ENCODE measurements at regions not wholly inside any gene's neighbourhood (a gene's known extent, or its start where the extent isn't known, plus 50 kb on each side); places are given as distances from the start of the nearest gene placed in this dataset.

DNA sequence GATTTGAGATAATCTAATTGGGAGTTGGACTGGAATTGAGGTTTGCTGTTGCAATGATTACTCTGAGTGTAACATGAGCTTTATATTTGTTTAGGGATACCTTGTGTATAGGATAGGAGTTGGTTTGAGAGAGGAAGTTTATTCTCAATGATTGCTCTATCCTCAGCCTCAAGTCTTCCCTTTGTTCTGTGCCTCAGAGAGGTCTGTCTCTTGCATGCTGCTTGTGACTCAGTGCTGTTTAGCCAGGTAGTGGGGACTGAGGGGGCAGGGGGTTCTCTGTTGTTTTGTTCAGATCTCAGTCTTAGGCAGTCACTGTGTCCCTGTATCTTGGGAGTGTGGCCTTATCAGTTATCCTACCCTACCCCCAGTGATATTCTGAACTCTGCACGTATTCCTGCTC is 192.1 kb downstream of the SPATA31D1 start (continued):
- TF ChIP-seq ZNF253 (CRISPR knock-in tag; conservative IDR thresholded peaks at IDR 0.05) (no peak), ZFP1 (CRISPR knock-in tag; IDR thresholded peaks at IDR 0.05) (no peak), CBX3 (IDR thresholded peaks at IDR 0.05; ENCODE audit: borderline replicate concordance in 1 of 2, low read length in 2 of 2) (no peak), MCM7 (IDR thresholded peaks at IDR 0.05) (no peak), ZSCAN29 (IDR thresholded peaks at IDR 0.05) (no peak), ZNF695 (CRISPR knock-in tag; IDR thresholded peaks at IDR 0.05) (no peak), BACH1 (tag; IDR thresholded peaks at IDR 0.05) (no peak)
- TF ChIP-seq, protein P1, sequence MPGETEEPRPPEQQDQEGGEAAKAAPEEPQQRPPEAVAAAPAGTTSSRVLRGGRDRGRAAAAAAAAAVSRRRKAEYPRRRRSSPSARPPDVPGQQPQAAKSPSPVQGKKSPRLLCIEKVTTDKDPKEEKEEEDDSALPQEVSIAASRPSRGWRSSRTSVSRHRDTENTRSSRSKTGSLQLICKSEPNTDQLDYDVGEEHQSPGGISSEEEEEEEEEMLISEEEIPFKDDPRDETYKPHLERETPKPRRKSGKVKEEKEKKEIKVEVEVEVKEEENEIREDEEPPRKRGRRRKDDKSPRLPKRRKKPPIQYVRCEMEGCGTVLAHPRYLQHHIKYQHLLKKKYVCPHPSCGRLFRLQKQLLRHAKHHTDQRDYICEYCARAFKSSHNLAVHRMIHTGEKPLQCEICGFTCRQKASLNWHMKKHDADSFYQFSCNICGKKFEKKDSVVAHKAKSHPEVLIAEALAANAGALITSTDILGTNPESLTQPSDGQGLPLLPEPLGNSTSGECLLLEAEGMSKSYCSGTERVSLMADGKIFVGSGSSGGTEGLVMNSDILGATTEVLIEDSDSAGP (CRISPR knock-in tag; IDR thresholded peaks at IDR 0.05) = no peak

DNA sequence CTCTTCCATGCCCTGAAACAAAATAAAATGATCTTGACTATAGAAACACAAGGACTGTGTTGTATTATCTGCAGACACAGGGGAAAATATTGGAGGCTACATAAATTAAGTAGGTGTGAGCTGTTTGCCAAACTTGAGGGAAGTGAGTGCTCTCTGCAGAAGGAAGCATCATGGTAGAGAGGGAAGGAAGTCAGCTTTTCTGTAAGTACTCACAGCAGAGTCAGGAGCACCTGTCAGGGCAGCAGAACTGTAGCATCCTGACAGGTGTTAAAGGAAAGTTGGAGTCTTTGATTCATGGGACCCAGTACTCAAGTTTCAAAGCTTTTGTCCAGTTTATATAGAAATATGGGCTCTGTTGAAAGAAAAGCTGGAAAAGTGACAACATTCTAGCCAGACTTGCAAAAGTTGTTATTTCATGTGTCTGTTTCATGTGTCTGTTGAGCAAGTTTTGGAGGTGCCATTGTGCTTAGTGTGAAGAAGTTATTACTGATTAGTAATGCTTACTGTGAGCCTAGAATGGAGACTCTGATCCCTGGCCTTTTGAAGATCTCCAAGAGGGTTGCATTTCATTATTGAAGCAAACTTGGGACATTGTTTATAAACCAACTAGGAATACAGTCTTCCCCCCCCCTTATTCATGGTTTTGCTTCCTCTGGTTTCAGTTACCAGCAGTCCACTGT is 194.7 kb downstream of the SPATA31D1 start:
- no peaks in the 10 kb centered on the region for H3K4me1 ChIP-seq (replicated peaks in 1 of 2; ENCODE audit: control insufficient read depth in 2 of 2, insufficient read depth in 2 of 2, low read length in 2 of 2)
- no peaks in the 10 kb centered on the region for H3K9me1 ChIP-seq (ENCODE audit: control insufficient read depth, insufficient read depth, low read length)
- H4K20me1 ChIP-seq (replicated peaks; ENCODE audit: control insufficient read depth, insufficient read depth, low read length) = no peaks in the 10 kb centered on the region
- FAIRE-seq (no peak), DNase-seq (ENCODE audit: extremely low read depth in 1 of 4, low spot score in 3 of 4) (no peak), ATAC-seq (no peak)
- no peak overlapping the region for H3K9ac ChIP-seq (ENCODE audit: insufficient read depth in 1 of 2, low read depth in 2 of 2, low read length in 2 of 2)
- H3K27me3 ChIP-seq (ENCODE audit: control insufficient read depth in 2 of 2, insufficient read depth in 2 of 2, low read length in 2 of 2) = no peaks in the 10 kb centered on the region
- no peaks in the 10 kb centered on the region for H3K36me3 ChIP-seq (ENCODE audit: control insufficient read depth, insufficient read depth, low read length)
- no peak overlapping the region for H3K27ac ChIP-seq (ENCODE audit: extremely low read depth, low read depth, low read length)
- CTCF ChIA-PET (ENCODE audit: low intra/inter-chr PET ratio) = no interaction called here
- H3K4me2 ChIP-seq (ENCODE audit: insufficient read depth, low read length) = no peak overlapping the region
- BruUV-seq (replicated peaks) = no TSS peak
- H3K9me3 ChIP-seq (replicated peaks; ENCODE audit: control insufficient read depth, insufficient read depth, low read depth, low read length) = no peaks in the 10 kb centered on the region
- POLR2A ChIA-PET = no interaction called here
- H2AFZ ChIP-seq (ENCODE audit: low read depth, low read length) = no peak overlapping the region
- TF ChIP-seq ZSCAN29 (IDR thresholded peaks at IDR 0.05) = no peak
- no peak for TF ChIP-seq HIVEP1 (CRISPR knock-in tag; IDR thresholded peaks at IDR 0.05)
- TF ChIP-seq ETV1 (tag; conservative IDR thresholded peaks at IDR 0.05; ENCODE audit: low read depth) = no peak
- TF ChIP-seq DNMT1 (IDR thresholded peaks at IDR 0.05) = no peak
- no peak for TF ChIP-seq XRCC3 (IDR thresholded peaks at IDR 0.05)
- TF ChIP-seq ZNF24 (IDR thresholded peaks at IDR 0.05) = no peak
- TF ChIP-seq DDX20 (tag; IDR thresholded peaks at IDR 0.05; ENCODE audit: low read depth) = no peak
- TF ChIP-seq, protein P2, sequence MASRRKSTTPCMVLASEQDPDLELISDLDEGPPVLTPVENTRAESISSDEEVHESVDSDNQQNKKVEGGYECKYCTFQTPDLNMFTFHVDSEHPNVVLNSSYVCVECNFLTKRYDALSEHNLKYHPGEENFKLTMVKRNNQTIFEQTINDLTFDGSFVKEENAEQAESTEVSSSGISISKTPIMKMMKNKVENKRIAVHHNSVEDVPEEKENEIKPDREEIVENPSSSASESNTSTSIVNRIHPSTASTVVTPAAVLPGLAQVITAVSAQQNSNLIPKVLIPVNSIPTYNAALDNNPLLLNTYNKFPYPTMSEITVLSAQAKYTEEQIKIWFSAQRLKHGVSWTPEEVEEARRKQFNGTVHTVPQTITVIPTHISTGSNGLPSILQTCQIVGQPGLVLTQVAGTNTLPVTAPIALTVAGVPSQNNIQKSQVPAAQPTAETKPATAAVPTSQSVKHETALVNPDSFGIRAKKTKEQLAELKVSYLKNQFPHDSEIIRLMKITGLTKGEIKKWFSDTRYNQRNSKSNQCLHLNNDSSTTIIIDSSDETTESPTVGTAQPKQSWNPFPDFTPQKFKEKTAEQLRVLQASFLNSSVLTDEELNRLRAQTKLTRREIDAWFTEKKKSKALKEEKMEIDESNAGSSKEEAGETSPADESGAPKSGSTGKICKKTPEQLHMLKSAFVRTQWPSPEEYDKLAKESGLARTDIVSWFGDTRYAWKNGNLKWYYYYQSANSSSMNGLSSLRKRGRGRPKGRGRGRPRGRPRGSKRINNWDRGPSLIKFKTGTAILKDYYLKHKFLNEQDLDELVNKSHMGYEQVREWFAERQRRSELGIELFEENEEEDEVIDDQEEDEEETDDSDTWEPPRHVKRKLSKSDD (conservative IDR thresholded peaks at IDR 0.05; ENCODE audit: low read length) = no peak
- TF ChIP-seq BRCA1 (IDR thresholded peaks at IDR 0.05) = no peak
- TF ChIP-seq BRCA1 (CRISPR knock-in tag; IDR thresholded peaks at IDR 0.05) = no peak
- TF ChIP-seq CHD1 (IDR thresholded peaks at IDR 0.05; ENCODE audit: low read length) = no peak
- TF ChIP-seq MBD2 (IDR thresholded peaks at IDR 0.05; ENCODE audit: borderline replicate concordance, low read depth) = no peak
- no peaks in the 10 kb centered on the region for H3K79me2 ChIP-seq (ENCODE audit: control insufficient read depth, insufficient read depth, low read length)
- H3K4me3 ChIP-seq = no peak overlapping the region
- in situ Hi-C loops (cut with MboI) = no loop called here
- intact Hi-C loops (cut with micrococcal nuclease) = no loop called here

Data from K562 (cell line).